ENCODE measurements at regions not wholly inside any gene's neighbourhood (a gene's known extent, or its start where the extent isn't known, plus 50 kb on each side); places are given as distances from the start of the nearest gene placed in this dataset.
A peak's percentile ranks its signal among the peaks of the same experiment; 100 is the strongest.
"Not testable (repeated sequence)": the region's sequence is repeated elsewhere in the genome, so short reads cannot be mapped to it uniquely, and the experiment has no call there.

- no peak for DNase-seq (ENCODE audit: low read depth)
Observed at GRCh38 chr15:87470923-87471322, 785.6 kb downstream of the NTRK3 start.

DNA sequence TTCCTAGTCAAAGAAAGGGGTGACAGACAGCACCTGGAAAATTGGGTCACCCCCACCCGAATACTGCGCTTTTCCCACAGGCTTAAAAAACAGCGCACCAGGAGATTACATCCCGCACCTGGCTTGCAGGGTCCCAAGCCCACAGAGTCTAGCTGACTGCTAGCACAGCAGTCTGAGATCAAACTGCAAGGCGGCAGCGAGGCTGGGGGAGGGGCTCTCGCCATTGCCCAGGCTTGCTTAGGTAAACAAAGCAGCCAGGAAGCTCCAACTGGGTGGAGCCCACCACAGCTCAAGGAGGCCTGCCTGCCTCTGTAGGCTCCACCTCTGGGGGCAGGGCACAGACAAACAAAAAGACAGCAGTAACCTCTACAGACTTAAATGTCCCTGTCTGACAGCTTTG lies 792.6 kb downstream of the NTRK3 start:
- DNase-seq (ENCODE audit: low read depth) = not testable (repeated sequence)

DNA sequence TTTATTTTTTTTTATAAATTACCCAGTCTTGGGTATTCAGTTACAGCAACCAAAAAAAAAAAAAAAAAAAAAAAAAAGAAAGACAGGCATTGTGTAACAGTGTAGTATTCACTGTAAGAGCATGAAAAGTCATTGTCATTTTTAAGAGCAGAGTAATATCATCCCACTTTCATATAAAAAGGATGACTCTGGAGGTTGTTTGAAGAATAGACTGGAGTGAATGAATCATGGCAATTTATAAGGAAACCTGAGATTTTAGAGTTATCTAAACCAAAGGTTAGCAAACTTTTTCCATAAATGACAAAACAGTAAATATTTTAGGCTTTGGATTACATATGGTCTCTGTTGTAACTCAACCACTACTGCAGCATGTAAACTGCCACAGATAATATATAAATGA lies 794.9 kb downstream of the NTRK3 start:
- DNase-seq (ENCODE audit: low read depth) = peak; percentile 8

DNA sequence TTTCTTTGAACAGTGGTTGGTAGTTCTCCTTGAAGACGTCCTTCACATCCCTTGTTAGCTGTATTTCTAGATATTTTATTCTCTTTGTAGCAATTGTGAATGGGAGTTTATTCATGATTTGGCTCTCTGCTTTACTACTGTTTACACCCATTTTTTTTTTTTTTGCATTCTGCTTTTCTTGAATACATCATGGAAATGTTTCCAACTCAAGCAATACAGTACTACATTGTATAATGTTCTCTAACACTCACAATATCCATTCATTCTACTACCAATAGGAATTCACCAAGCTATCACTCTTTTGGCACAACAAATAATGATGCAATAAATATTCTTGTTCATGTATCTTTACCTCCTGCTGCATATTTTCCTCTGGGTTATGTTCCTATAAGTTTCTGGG lies 801.7 kb downstream of the NTRK3 start:
- no peak for DNase-seq (ENCODE audit: low read depth)

- no peak for DNase-seq (ENCODE audit: low read depth)
Observed at GRCh38 chr15:87450314-87450713, 806.2 kb downstream of the NTRK3 start.

DNA sequence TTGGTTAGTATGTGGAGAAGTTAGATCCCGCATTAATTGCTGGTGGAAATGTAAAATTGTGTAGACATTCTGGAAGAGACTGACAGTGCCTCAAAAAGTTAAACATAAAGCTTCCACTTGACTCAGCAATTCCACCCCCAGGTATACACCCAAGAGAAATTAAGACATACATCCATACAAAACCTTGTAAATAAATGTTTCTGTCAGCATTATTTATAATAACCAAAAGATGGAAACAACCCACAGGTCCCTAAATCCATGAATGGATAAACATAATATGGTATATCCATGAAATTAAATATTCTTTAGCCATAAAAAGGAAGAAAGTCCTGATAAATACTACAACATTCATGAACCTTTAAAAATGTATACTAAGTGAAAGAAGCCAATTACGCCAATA lies 817.4 kb downstream of the NTRK3 start:
- DNase-seq (ENCODE audit: low read depth) = no peak

- no peak for DNase-seq (ENCODE audit: low read depth)
Observed at GRCh38 chr15:87433871-87434270, 822.7 kb downstream of the NTRK3 start.

DNA sequence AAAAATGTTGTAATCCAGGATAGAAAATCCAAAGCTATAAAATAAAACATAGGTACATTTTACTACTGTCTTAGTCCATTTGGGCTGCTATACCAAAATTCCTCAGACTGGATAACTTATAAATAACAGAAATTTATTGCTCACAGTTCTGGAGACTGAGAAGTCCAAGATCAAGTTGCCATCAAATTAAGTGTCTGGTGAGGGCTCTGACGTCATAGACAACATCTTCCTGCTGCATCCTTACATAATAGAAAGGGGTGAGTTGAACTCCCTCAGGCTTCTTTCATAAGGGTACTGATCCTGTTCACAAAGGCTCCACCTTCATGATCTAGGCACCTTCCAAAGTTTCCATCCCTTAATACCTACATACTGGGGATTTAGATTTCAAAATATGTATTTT lies 826.8 kb downstream of the NTRK3 start:
- DNase-seq (ENCODE audit: low read depth) = no peak

DNA sequence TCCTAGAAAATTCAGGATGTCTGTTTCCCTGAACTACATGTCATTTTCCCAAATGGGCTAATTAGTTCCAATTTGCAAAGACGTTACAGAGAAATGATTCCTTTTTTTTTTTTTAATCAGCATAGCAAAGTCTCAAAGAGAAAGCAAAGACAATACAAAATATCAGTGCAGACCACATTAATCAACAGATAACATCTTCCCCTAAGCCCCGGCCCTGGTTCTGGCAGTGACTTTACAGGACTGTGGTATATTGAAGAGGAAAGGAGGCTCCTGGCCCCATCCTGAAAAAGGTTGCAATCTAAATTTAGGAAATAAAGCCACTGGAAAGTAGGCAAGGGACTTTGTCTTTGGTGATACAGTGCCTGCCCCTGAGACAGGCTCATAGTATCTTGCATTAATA lies 836.5 kb downstream of the NTRK3 start:
- DNase-seq (ENCODE audit: low read depth) = no peak

GRCh38 chr15:87419344-87419743 lies 837.2 kb downstream of the NTRK3 start:
- DNase-seq (ENCODE audit: low read depth) = no peak

- no peak for DNase-seq (ENCODE audit: low read depth)
Observed at GRCh38 chr15:87416591-87417257, 839.8 kb downstream of the NTRK3 start.

DNA sequence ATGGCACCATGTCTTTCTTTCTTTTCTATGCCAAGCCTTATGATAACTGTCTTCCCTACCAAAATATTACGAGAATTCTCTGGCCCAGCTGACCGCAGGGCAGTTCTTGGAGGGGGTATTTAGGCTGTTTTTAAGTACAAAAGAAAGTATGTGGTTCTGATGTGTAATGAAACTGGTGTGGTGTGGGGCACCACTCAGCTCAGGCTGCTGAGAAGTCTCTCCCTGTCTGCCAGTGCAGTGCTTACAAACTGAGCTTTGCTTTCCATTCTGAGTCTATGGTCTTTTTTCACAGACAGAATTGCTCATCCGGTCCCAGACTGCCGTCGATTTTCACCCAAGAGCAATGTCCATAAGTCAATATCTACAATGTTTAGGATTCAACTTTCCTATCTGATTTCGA lies 847.6 kb downstream of the NTRK3 start:
- DNase-seq (ENCODE audit: low read depth) = no peak

GRCh38 chr15:87403973-87404372 lies 852.6 kb downstream of the NTRK3 start:
- DNase-seq (ENCODE audit: low read depth) = no peak

DNA sequence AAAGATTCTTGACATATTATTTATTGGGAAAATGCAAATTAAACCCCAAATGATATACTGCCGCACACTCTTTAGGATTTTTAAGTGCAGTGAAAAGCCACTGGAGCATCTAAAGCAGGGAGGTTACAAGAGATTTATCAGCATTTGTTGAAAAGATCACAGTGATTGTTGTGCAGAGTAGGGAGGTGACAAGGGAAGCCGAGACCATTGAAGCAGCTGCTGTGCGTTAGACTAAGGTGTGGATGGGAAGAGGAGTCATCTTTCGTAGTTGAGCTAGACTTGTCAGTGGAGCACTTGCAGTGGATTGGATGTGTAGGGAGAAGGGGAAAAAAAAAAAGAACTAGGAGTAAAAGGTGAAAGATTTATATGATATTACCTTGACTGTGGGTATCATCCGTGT lies 854.6 kb downstream of the NTRK3 start:
- no peak for DNase-seq (ENCODE audit: low read depth)

GRCh38 chr15:87394676-87395075 lies 861.9 kb downstream of the NTRK3 start:
- DNase-seq (ENCODE audit: low read depth) = no peak

- DNase-seq (ENCODE audit: low read depth) = no peak
Observed at GRCh38 chr15:87387766-87388165, 868.8 kb downstream of the NTRK3 start.

DNA sequence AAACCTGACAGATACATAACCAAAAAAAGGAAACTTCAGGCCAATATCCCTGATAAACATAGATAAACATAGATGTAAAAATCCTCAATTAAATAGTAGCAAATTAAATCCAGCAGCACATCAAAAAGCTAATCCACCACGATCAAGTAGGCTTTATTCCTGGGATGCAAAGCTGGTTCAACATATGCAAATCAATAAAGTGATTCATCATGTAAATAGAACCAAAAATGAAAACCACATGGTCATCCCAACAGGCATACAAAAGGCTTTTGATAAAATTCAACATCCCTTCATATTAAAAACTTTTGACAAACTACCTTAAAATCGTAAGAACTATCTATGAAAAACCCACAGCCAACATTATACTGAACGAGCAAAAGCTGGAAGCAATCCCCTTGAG lies 882.2 kb downstream of the NTRK3 start:
- DNase-seq (ENCODE audit: low read depth) = no peak

- DNase-seq (ENCODE audit: low read depth) = peak; percentile 96
Observed at GRCh38 chr15:87369269-87369668, 887.3 kb downstream of the NTRK3 start.

DNA sequence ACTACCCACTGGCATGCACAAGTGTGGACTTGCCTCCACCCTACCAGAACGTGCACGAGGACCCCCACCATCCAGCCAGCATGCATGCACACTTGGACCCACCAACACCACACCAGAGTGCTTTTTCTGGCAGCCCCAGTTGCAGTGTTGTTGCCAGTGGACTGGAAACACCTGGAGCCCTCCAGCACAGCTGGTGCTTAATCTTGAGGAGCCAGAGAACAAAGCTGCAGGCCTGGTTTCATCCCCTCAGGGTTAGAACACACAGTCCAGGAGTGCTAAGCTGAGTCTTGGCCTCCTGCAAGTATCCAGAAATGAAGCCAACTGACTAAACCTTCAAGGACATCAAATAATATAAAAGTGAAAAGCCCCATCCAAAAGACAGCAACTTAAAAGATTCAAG lies 888.0 kb downstream of the NTRK3 start:
- DNase-seq (ENCODE audit: low read depth) = no peak

DNA sequence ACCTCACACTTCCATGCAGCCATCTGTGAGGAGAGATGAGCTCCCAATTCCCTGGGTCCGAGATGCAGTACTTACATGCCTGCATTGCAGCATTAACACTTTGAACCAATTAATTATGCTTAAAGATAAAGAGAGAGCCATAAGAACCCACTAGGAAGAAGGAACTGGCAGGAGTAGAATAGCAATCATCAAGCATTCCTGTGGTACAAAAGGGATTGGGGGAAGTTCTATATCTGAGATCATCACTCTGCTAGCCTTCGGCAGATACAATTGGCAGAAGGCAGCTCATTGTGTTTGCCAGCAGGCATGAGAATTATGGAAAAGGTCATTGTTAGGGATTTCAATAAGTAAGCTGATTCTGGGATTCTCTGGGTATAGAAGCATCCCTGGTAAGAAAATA lies 891.4 kb downstream of the NTRK3 start:
- DNase-seq (ENCODE audit: low read depth) = peak; percentile 88

DNA sequence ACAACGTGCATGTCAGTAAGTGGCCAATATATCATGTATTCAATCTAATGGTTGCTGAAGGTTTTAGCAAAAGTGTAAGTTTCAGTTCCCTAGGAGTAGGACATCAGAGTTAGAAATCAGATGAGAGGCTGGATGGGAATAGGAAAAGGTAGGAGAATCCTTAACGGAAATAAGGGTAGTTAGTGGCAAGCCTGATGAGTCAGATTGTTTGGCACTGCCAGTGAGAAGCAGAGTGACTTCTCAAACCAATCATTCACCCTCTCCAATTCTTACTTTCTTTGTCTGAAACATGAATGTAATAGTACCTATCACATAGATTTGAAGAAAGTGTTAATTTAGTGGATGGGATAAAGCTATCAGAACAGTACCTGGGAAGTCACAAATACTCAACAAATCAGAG lies 894.0 kb downstream of the NTRK3 start:
- no peak for DNase-seq (ENCODE audit: low read depth)

- no peak for DNase-seq (ENCODE audit: low read depth)
Observed at GRCh38 chr15:87357637-87358313, 898.8 kb downstream of the NTRK3 start.

GRCh38 chr15:87355946-87356345 lies 900.6 kb downstream of the NTRK3 start:
- peak; percentile 66 for DNase-seq (ENCODE audit: low read depth)

Data from amniotic epithelial cell (primary cell).